HepG2 (cell line): ENCODE measurements at regions not wholly inside any gene's neighbourhood (a gene's known extent, or its start where the extent isn't known, plus 50 kb on each side); places are given as distances from the start of the nearest gene placed in this dataset.

Experiments used
- ATAC-seq: fragments of 200-7000 bp; cut with Tn5 transposase; 3 replicates; pipeline ENCODE4 v1.9.1; 2020; ENCODE audit warnings: mild to moderate bottlenecking, moderate library complexity
- BruUV-seq: library from RNA; stranded (reverse); fragments of 400-500 nt; replicated peaks from 2 replicates; lab custom pipeline; 2021; lab: Mats Ljungman, UMichigan
- CTCF ChIA-PET: fragments of 300-600 bp; formaldehyde crosslinking; extraction: SDS; loops from one replicate; lab custom pipeline; 2021; ENCODE audit warnings: low total read pairs, inconsistent platforms, low intra/inter-chr PET ratio; lab: Yijun Ruan, JAX
- POLR2A ChIA-PET: fragments of 350-600 bp; sonication (Branson Sonifier 250); formaldehyde crosslinking; loops from one replicate; lab custom pipeline; 2020; ENCODE audit warnings: antibody characterized with exemption, inconsistent platforms; lab: Yijun Ruan, JAX
- DNase-seq: peaks from one replicate; pipeline ENCODE4 v3.0.0-alpha.2; 2015; ENCODE audit warnings: low spot score
- FAIRE-seq: peaks from 3 replicates; lab custom pipeline; 2011; peaks lifted over from hg19 to GRCh38; lab: Jason Lieb, UNC
- H2AFZ ChIP-seq: one replicate; pipeline ENCODE4 v1.6.1; 2011; ENCODE audit warnings: low read length, inconsistent platforms
- H3K27ac ChIP-seq: fragments of 300-600 bp; 3 replicates; pipeline ENCODE4 v1.8.0; 2011; ENCODE audit warnings: mixed run types, mild to moderate bottlenecking, mixed read lengths, low read length, inconsistent platforms; ENCODE audit not compliant: insufficient read depth; ENCODE audit errors: extremely low read length
- H3K27me3 ChIP-seq, 2 experiments: fragments of 200-600 bp in 1 of 2; 2 replicates in 1 of 2; 3 replicates in 1 of 2; pipeline versions ENCODE4 v1.6.0 to v1.8.0; 2011; ENCODE audit warnings: low read length in 2 of 2, mild to moderate bottlenecking in 2 of 2, moderate library complexity in 2 of 2, inconsistent platforms in 1 of 2; ENCODE audit not compliant: insufficient read depth in 2 of 2, control insufficient read depth in 1 of 2
- H3K36me3 ChIP-seq, 2 experiments: fragments of 200-600 bp in 1 of 2; replicated peaks in 1 of 2; 2 replicates in 1 of 2; 3 replicates in 1 of 2; pipeline versions ENCODE4 v1.5.1 to v1.8.0; 2011; ENCODE audit warnings: low read length in 2 of 2, inconsistent platforms in 1 of 2; ENCODE audit not compliant: insufficient read depth in 2 of 2, control insufficient read depth in 1 of 2
- H3K4me1 ChIP-seq: 2 replicates; pipeline ENCODE4 v1.5.1; 2012; ENCODE audit warnings: low read length, inconsistent platforms; ENCODE audit not compliant: insufficient read depth
- H3K4me2 ChIP-seq: 2 replicates; pipeline ENCODE4 v1.6.0; 2011; ENCODE audit warnings: low read depth, low read length, inconsistent platforms
- H3K4me3 ChIP-seq, 3 experiments: fragments of 200-600 bp in 1 of 3; sonication (generic), shearing (Covaris generic) in 1 of 3; replicated peaks in 1 of 3; 2 replicates each; pipeline ENCODE4 v1.5.1; 2011 to 2016; ENCODE audit warnings: low read length in 3 of 3, inconsistent platforms in 2 of 3, low read depth in 2 of 3, mild to moderate bottlenecking in 2 of 3, control low read depth in 1 of 3, mixed read lengths in 1 of 3; ENCODE audit not compliant: insufficient read depth in 1 of 3
- H3K79me2 ChIP-seq: one replicate; pipeline ENCODE4 v1.6.1; 2011; ENCODE audit warnings: low read length, inconsistent platforms; ENCODE audit not compliant: insufficient read depth
- H3K9ac ChIP-seq: 2 replicates; pipeline ENCODE4 v1.6.0; 2011; ENCODE audit warnings: mild to moderate bottlenecking, low read depth, low read length, inconsistent platforms; ENCODE audit not compliant: insufficient read depth
- H3K9me3 ChIP-seq: 2 replicates; pipeline ENCODE4 v1.5.1; 2012; ENCODE audit warnings: mild to moderate bottlenecking, low read length
- H4K20me1 ChIP-seq: 2 replicates; pipeline ENCODE4 v1.6.0; 2011; ENCODE audit warnings: inconsistent platforms, mild to moderate bottlenecking, low read length, moderate library complexity; ENCODE audit not compliant: insufficient read depth
- FOXC1 ChIP-seq: sonication (generic); formaldehyde crosslinking; IDR thresholded peaks from 2 replicates; pipeline ENCODE4 v1.8.0; 2022; ENCODE audit warnings: mild to moderate bottlenecking, missing genetic modification reagents, borderline replicate concordance
- IRF9 ChIP-seq: sonication (generic); formaldehyde crosslinking; IDR thresholded peaks from 2 replicates; pipeline ENCODE4 v1.8.0; 2022; ENCODE audit warnings: missing genetic modification reagents, mild to moderate bottlenecking, borderline replicate concordance
- JDP2 ChIP-seq: sonication (generic); formaldehyde crosslinking; IDR thresholded peaks from 2 replicates; pipeline ENCODE4 v1.8.1; 2022; ENCODE audit warnings: missing genetic modification reagents, borderline replicate concordance
- MEIS2 ChIP-seq: sonication (generic); formaldehyde crosslinking; IDR thresholded peaks from 2 replicates; pipeline ENCODE4 v1.9.0; 2021; ENCODE audit warnings: mild to moderate bottlenecking, missing genetic modification reagents
- ZNF446 ChIP-seq: sonication (generic); formaldehyde crosslinking; IDR thresholded peaks from 2 replicates; pipeline ENCODE4 v1.5.0; 2020; ENCODE audit warnings: mild to moderate bottlenecking, missing genetic modification reagents
- WGBS: methylation state at CpG from one replicate; pipeline ENCODE4 v1.1.6; 2017; ENCODE audit warnings: low lambda C conversion rate; 5-methylcytosine and 5-hydroxymethylcytosine counted together
- in situ Hi-C: cut with HindIII; loops from 2 replicates; pipeline ENCODE4 v1.10.0; 2017; ENCODE audit warnings: low pct_unique_long_range_greater_than_20kb; ENCODE audit not compliant: extremely low pct_ligation_motif_present
- intact Hi-C: fragments of 100-400 bp; cut with micrococcal nuclease; formaldehyde crosslinking; loops from one replicate; pipeline ENCODE4 v1.10.0; 2022; ENCODE audit not compliant: unreplicated experiment
- TF ChIP-seq, protein P1 (sequence below): sonication (generic); formaldehyde crosslinking; conservative IDR thresholded peaks from 2 replicates; pipeline ENCODE4 v1.4.0; 2020; ENCODE audit warnings: missing genetic modification reagents

DNA sequence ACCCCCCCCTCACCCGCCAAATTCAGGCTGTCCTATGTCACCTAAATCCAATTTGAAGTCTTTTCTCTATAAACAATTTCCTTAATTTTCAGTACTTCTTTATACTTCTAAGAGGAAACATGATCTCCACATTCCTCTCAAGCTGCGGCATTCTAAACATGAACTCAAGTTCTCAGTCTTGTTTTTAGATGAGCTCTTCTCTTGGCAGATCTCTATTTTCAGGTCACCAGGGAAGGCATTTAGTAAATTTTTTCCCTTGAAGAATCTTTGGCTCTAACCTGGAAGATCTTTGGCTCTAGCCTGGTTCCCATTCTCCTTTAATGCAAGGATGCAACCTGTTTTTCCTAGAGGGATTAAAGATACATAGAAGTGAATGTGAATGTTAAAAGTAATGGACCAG lies 193.4 kb downstream of the ATG4C start:
- TF ChIP-seq JDP2 = no peak
- TF ChIP-seq, protein P1, sequence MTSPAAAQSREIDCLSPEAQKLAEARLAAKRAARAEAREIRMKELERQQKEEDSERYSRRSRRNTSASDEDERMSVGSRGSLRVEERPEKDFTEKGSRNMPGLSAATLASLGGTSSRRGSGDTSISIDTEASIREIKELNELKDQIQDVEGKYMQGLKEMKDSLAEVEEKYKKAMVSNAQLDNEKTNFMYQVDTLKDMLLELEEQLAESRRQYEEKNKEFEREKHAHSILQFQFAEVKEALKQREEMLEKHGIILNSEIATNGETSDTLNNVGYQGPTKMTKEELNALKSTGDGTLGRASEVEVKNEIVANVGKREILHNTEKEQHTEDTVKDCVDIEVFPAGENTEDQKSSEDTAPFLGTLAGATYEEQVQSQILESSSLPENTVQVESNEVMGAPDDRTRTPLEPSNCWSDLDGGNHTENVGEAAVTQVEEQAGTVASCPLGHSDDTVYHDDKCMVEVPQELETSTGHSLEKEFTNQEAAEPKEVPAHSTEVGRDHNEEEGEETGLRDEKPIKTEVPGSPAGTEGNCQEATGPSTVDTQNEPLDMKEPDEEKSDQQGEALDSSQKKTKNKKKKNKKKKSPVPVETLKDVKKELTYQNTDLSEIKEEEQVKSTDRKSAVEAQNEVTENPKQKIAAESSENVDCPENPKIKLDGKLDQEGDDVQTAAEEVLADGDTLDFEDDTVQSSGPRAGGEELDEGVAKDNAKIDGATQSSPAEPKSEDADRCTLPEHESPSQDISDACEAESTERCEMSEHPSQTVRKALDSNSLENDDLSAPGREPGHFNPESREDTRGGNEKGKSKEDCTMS (CRISPR knock-in tag) = no peak
- no peak for TF ChIP-seq MEIS2 (CRISPR knock-in tag)
- no peak for TF ChIP-seq ZNF446 (CRISPR knock-in tag)
- no peak for TF ChIP-seq IRF9 (CRISPR knock-in tag)
- no peak for TF ChIP-seq FOXC1 (CRISPR knock-in tag)
- Histone ChIP-seq H3K4me1 (no peaks in the 10 kb centered on the region), H3K9ac (no peak overlapping the region), H3K9me3 (no peaks in the 10 kb centered on the region), H3K4me2 (no peak overlapping the region), H3K79me2 (no peaks in the 10 kb centered on the region), H3K27me3 (peaks cover 1 to 32% of the 10 kb centered on the region in 2 experiments), H3K36me3 (no peaks in the 10 kb centered on the region), H4K20me1 (no peaks in the 10 kb centered on the region), H2AFZ (no peak overlapping the region), H3K27ac (no peak overlapping the region), H3K4me3 (no peak overlapping the region)
- FAIRE-seq = no peak
- intact Hi-C loops (no loop called here), in situ Hi-C loops (no loop called here)
- WGBS = 41% methylated on average over 2 of the region's 2 CpGs
- ATAC-seq = no peak
- ChIA-PET POLR2A (no interaction called here), CTCF (no interaction called here)
- DNase-seq = no peak
- BruUV-seq = no TSS peak
